Panc1 (cell line): ENCODE measurements at regions not wholly inside any gene's neighbourhood (a gene's known extent, or its start where the extent isn't known, plus 50 kb on each side); places are given as distances from the start of the nearest gene placed in this dataset.

Experiments used
- ATAC-seq: fragments of 200-7000 bp; cut with Tn5 transposase; 2 replicates; pipeline ENCODE4 v1.9.1; 2020; ENCODE audit warnings: mild to moderate bottlenecking, moderate library complexity
- BruUV-seq: library from RNA; stranded (reverse); fragments of 400-500 nt; replicated peaks from 2 replicates; lab custom pipeline; 2021; lab: Mats Ljungman, UMichigan
- CTCF ChIA-PET: fragments of 300-600 bp; sonication (Branson Sonifier 250); formaldehyde crosslinking; loops from one replicate; lab custom pipeline; 2022; ENCODE audit warnings: antibody characterized with exemption; lab: Charles Lee
- POLR2A ChIA-PET: fragments of 300-600 bp; sonication (Branson Sonifier 250); formaldehyde crosslinking; loops from one replicate; lab custom pipeline; 2022; ENCODE audit warnings: antibody characterized with exemption; lab: Charles Lee
- DNase-seq: peaks from one replicate; pipeline ENCODE4 v3.0.0-alpha.2; 2010; ENCODE audit warnings: low read depth, low spot score
- H3K27ac ChIP-seq: 2 replicates; pipeline ENCODE4 v1.5.1; 2011; ENCODE audit warnings: mild to moderate bottlenecking, low read length, inconsistent platforms
- H3K27me3 ChIP-seq: fragments of 200-500 bp; sonication (Bioruptor generic); 2 replicates; pipeline ENCODE4 v1.6.0; 2014; ENCODE audit warnings: low read length, inconsistent platforms; ENCODE audit not compliant: control insufficient read depth, insufficient read depth
- H3K36me3 ChIP-seq: fragments of 200-500 bp; sonication (Bioruptor generic); 2 replicates; pipeline ENCODE4 v1.5.1; 2014; ENCODE audit warnings: inconsistent platforms, mild to moderate bottlenecking, low read length, moderate library complexity; ENCODE audit not compliant: control insufficient read depth, insufficient read depth
- H3K4me1 ChIP-seq: 2 replicates; pipeline ENCODE4 v1.5.1; 2011; ENCODE audit warnings: inconsistent platforms, mild to moderate bottlenecking, low read length, moderate library complexity; ENCODE audit not compliant: control insufficient read depth, insufficient read depth
- H3K4me3 ChIP-seq, 2 experiments: 2 replicates each; pipeline ENCODE4 v1.5.1; 2011 to 2012; ENCODE audit warnings: low read depth in 2 of 2, low read length in 2 of 2, mild to moderate bottlenecking in 2 of 2, inconsistent platforms in 1 of 2, moderate library complexity in 1 of 2
- H3K9me3 ChIP-seq: fragments of 200-500 bp; sonication (Bioruptor generic); 2 replicates; pipeline ENCODE4 v1.5.1; 2014; ENCODE audit warnings: low read depth, mild to moderate bottlenecking, inconsistent platforms, low read length, moderate library complexity; ENCODE audit not compliant: control insufficient read depth, insufficient read depth
- POLR2AphosphoS5 ChIP-seq: IDR thresholded peaks from 2 replicates; pipeline ENCODE4 v1.6.1; 2012; ENCODE audit warnings: mild to moderate bottlenecking, low read depth, low read length, moderate library complexity
- SIN3A ChIP-seq: IDR thresholded peaks from 2 replicates; pipeline ENCODE4 v1.6.1; 2012; ENCODE audit warnings: low read depth, mild to moderate bottlenecking, low read length, moderate library complexity, borderline replicate concordance; ENCODE audit not compliant: insufficient read depth
- TCF7L2 ChIP-seq: IDR thresholded peaks from 2 replicates; pipeline ENCODE4 v1.6.1; 2011; ENCODE audit warnings: mild to moderate bottlenecking, low read depth, low read length, inconsistent platforms
- in situ Hi-C: cut with HindIII; loops from 2 replicates; pipeline ENCODE4 v1.10.0; 2016; ENCODE audit warnings: low sequenced_read_pairs, low pct_unique_long_range_greater_than_20kb
- intact Hi-C: fragments of 100-400 bp; cut with micrococcal nuclease; formaldehyde crosslinking; loops from one replicate; pipeline ENCODE4 v1.10.0; 2022; ENCODE audit not compliant: unreplicated experiment
- TF ChIP-seq, protein P1 (sequence below), 2 experiments: IDR thresholded peaks; 2 replicates each; pipeline ENCODE4 v1.6.1; 2011 to 2012; ENCODE audit warnings: low read depth in 2 of 2, control low read depth in 1 of 2, low read length in 1 of 2, mild to moderate bottlenecking in 1 of 2, moderate library complexity in 1 of 2; ENCODE audit not compliant: insufficient read depth in 1 of 2
- TF ChIP-seq, protein P2 (sequence below): fragments of 450-650 bp; IDR thresholded peaks from 2 replicates; pipeline ENCODE4 v1.5.1; 2017; ENCODE audit warnings: mild to moderate bottlenecking

DNA sequence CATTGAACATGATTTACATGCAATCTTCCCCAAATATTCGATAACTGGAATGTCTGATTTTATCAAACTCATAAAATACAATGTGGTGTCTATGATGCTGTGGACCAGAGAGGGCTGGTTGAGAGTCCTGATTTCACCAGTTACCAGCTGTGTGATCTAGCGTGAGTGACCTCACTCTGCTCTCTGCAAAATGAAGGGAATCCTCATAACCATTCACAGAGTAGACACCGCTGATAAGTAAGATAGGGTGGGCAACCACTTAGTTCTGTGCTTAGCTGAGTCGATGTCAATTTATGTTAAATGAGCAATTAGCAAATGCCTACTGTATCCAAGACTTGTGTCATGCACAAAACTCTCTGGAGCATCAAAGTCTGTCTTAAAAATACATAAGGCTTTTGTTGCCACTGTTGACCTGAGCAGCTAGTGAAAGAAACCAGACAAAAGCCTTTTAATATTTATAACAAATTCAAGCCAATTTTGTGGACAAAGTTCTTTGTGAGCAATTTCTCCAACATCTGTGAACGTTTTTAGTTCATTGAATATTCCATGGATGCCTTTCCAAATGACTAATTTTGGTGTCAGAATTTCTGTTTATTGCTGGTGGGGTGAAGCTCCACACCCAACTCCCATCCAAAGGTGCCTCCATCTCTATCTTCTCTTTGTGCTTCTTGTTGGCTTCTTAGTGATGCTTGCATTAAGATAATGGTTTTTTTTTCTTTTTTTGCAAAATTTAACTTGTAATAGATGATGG is 314.2 kb downstream of the ADRA2A start:
- intact Hi-C loops (no loop called here), in situ Hi-C loops (no loop called here)
- H3K9me3 ChIP-seq = no peaks in the 10 kb centered on the region
- no peak overlapping the region for H3K27ac ChIP-seq
- TF ChIP-seq TCF7L2 (no peak), POLR2AphosphoS5 (no peak), SIN3A (no peak)
- TF ChIP-seq, protein P1, sequence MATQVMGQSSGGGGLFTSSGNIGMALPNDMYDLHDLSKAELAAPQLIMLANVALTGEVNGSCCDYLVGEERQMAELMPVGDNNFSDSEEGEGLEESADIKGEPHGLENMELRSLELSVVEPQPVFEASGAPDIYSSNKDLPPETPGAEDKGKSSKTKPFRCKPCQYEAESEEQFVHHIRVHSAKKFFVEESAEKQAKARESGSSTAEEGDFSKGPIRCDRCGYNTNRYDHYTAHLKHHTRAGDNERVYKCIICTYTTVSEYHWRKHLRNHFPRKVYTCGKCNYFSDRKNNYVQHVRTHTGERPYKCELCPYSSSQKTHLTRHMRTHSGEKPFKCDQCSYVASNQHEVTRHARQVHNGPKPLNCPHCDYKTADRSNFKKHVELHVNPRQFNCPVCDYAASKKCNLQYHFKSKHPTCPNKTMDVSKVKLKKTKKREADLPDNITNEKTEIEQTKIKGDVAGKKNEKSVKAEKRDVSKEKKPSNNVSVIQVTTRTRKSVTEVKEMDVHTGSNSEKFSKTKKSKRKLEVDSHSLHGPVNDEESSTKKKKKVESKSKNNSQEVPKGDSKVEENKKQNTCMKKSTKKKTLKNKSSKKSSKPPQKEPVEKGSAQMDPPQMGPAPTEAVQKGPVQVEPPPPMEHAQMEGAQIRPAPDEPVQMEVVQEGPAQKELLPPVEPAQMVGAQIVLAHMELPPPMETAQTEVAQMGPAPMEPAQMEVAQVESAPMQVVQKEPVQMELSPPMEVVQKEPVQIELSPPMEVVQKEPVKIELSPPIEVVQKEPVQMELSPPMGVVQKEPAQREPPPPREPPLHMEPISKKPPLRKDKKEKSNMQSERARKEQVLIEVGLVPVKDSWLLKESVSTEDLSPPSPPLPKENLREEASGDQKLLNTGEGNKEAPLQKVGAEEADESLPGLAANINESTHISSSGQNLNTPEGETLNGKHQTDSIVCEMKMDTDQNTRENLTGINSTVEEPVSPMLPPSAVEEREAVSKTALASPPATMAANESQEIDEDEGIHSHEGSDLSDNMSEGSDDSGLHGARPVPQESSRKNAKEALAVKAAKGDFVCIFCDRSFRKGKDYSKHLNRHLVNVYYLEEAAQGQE (IDR thresholded peaks at IDR 0.05; ENCODE audit: insufficient read depth in 1 of 2, low read depth in 2 of 2, low read length in 1 of 2) = no peak
- TF ChIP-seq, protein P2, sequence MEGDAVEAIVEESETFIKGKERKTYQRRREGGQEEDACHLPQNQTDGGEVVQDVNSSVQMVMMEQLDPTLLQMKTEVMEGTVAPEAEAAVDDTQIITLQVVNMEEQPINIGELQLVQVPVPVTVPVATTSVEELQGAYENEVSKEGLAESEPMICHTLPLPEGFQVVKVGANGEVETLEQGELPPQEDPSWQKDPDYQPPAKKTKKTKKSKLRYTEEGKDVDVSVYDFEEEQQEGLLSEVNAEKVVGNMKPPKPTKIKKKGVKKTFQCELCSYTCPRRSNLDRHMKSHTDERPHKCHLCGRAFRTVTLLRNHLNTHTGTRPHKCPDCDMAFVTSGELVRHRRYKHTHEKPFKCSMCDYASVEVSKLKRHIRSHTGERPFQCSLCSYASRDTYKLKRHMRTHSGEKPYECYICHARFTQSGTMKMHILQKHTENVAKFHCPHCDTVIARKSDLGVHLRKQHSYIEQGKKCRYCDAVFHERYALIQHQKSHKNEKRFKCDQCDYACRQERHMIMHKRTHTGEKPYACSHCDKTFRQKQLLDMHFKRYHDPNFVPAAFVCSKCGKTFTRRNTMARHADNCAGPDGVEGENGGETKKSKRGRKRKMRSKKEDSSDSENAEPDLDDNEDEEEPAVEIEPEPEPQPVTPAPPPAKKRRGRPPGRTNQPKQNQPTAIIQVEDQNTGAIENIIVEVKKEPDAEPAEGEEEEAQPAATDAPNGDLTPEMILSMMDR = no peak
- H3K27me3 ChIP-seq = no peaks in the 10 kb centered on the region
- DNase-seq = no peak
- ChIA-PET CTCF (no interaction called here), POLR2A (no interaction called here)
- no peak overlapping the region for H3K4me3 ChIP-seq
- H3K4me1 ChIP-seq = no peaks in the 10 kb centered on the region
- H3K36me3 ChIP-seq = no peaks in the 10 kb centered on the region
- ATAC-seq = no peak
- no TSS peak for BruUV-seq

DNA sequence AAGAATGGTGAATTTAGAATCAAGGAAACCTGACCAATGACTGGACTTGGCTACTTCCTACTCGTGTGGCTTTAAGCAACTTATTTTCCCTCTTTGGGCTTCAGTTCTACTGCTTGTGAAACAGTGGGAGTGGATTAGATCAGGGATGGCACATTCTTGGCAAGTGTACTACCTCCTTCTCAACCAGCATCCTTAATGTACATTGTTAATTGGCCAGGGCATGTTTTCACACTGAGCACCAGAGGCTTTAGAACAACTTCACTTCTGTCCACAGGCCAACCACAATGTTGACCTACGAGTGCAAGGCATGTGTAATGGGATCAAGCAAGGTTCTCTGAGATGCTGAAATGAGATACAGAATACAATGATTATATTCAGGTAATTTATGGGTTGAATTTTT is 315.3 kb downstream of the ADRA2A start:
- ChIA-PET POLR2A (no interaction called here), CTCF (no interaction called here)
- no TSS peak for BruUV-seq
- no peak for DNase-seq
- in situ Hi-C loops = no loop called here
- H3K9me3 ChIP-seq = no peaks in the 10 kb centered on the region
- H3K27me3 ChIP-seq = no peaks in the 10 kb centered on the region
- no peaks in the 10 kb centered on the region for H3K36me3 ChIP-seq
- intact Hi-C loops = no loop called here
- H3K27ac ChIP-seq = no peak overlapping the region
- H3K4me1 ChIP-seq = no peaks in the 10 kb centered on the region
- no peak for TF ChIP-seq POLR2AphosphoS5
- TF ChIP-seq, protein P2 = no peak
- TF ChIP-seq SIN3A = no peak
- no peak for TF ChIP-seq TCF7L2
- TF ChIP-seq, protein P1 (IDR thresholded peaks at IDR 0.05; ENCODE audit: insufficient read depth in 1 of 2, low read depth in 2 of 2, low read length in 1 of 2) = no peak
- no peak for ATAC-seq
- H3K4me3 ChIP-seq = no peak overlapping the region
